ENCODE measurements at regions not wholly inside any gene's neighbourhood (a gene's known extent, or its start where the extent isn't known, plus 50 kb on each side); places are given as distances from the start of the nearest gene placed in this dataset.
"Not testable (repeated sequence)": the region's sequence is repeated elsewhere in the genome, so short reads cannot be mapped to it uniquely, and the experiment has no call there.

- no peak overlapping the region for H3K9ac ChIP-seq (ENCODE audit: low read depth in 1 of 2, low read length in 2 of 2)
- H3K27ac ChIP-seq (ENCODE audit: low read depth, low read length) = no peak overlapping the region
- no peak overlapping the region for H3K4me3 ChIP-seq (ENCODE audit: low read depth in 1 of 2, low read length in 2 of 2)
- peaks cover 6% of the 10 kb centered on the region in 2 donors for H3K9me3 ChIP-seq (ENCODE audit: control insufficient read depth in 1 of 2, low read length in 2 of 2)
- H3K27me3 ChIP-seq (ENCODE audit: control insufficient read depth in 1 of 2, insufficient read depth in 2 of 2, low read length in 2 of 2) = no peaks in the 10 kb centered on the region
- no peaks in the 10 kb centered on the region for H3K36me3 ChIP-seq (ENCODE audit: control insufficient read depth in 1 of 2, insufficient read depth in 2 of 2, low read length in 2 of 2)
- H3K4me1 ChIP-seq (ENCODE audit: control insufficient read depth in 1 of 2, insufficient read depth in 2 of 2, low read length in 2 of 2) = peaks cover 0 to 3% of the 10 kb centered on the region in 2 donors
These were observed 190.8 kb upstream of the MYLIP start for GRCh38 chr6:15938107-15938506.

GRCh38 chr6:15937602-15938001, 191.3 kb upstream of the MYLIP start:
- no peak overlapping the region for H3K27ac ChIP-seq (ENCODE audit: low read depth, low read length)
- no peak overlapping the region for H3K9ac ChIP-seq (ENCODE audit: low read depth in 1 of 2, low read length in 2 of 2)
- H3K36me3 ChIP-seq (ENCODE audit: control insufficient read depth in 1 of 2, insufficient read depth in 2 of 2, low read length in 2 of 2) = no peaks in the 10 kb centered on the region
- peaks cover 6% of the 10 kb centered on the region in 2 donors for H3K9me3 ChIP-seq (ENCODE audit: control insufficient read depth in 1 of 2, low read length in 2 of 2)
- no peak overlapping the region for H3K4me3 ChIP-seq (ENCODE audit: low read depth in 1 of 2, low read length in 2 of 2)
- peaks cover 0 to 3% of the 10 kb centered on the region in 2 donors for H3K4me1 ChIP-seq (ENCODE audit: control insufficient read depth in 1 of 2, insufficient read depth in 2 of 2, low read length in 2 of 2)
- H3K27me3 ChIP-seq (ENCODE audit: control insufficient read depth in 1 of 2, insufficient read depth in 2 of 2, low read length in 2 of 2) = no peaks in the 10 kb centered on the region

GRCh38 chr6:15936503-15936902, 192.4 kb upstream of the MYLIP start:
- Histone ChIP-seq H3K9ac (ENCODE audit: low read depth in 1 of 2, low read length in 2 of 2) (no peak overlapping the region), H3K4me1 (ENCODE audit: control insufficient read depth in 1 of 2, insufficient read depth in 2 of 2, low read length in 2 of 2) (peaks cover 0 to 3% of the 10 kb centered on the region in 2 donors), H3K36me3 (ENCODE audit: control insufficient read depth in 1 of 2, insufficient read depth in 2 of 2, low read length in 2 of 2) (no peaks in the 10 kb centered on the region), H3K4me3 (ENCODE audit: low read depth in 1 of 2, low read length in 2 of 2) (no peak overlapping the region), H3K27me3 (ENCODE audit: control insufficient read depth in 1 of 2, insufficient read depth in 2 of 2, low read length in 2 of 2) (no peaks in the 10 kb centered on the region), H3K9me3 (ENCODE audit: control insufficient read depth in 1 of 2, low read length in 2 of 2) (peaks cover 6% of the 10 kb centered on the region in 2 donors), H3K27ac (ENCODE audit: low read depth, low read length) (no peak overlapping the region)

GRCh38 chr6:15935661-15936060, 193.2 kb upstream of the MYLIP start:
- H3K9me3 ChIP-seq (ENCODE audit: control insufficient read depth in 1 of 2, low read length in 2 of 2) = peaks cover 11 to 12% of the 10 kb centered on the region in 2 donors
- peaks cover 0 to 3% of the 10 kb centered on the region in 2 donors for H3K4me1 ChIP-seq (ENCODE audit: control insufficient read depth in 1 of 2, insufficient read depth in 2 of 2, low read length in 2 of 2)
- no peaks in the 10 kb centered on the region for H3K36me3 ChIP-seq (ENCODE audit: control insufficient read depth in 1 of 2, insufficient read depth in 2 of 2, low read length in 2 of 2)
- no peak overlapping the region for H3K9ac ChIP-seq (ENCODE audit: low read depth in 1 of 2, low read length in 2 of 2)
- no peaks in the 10 kb centered on the region for H3K27me3 ChIP-seq (ENCODE audit: control insufficient read depth in 1 of 2, insufficient read depth in 2 of 2, low read length in 2 of 2)
- no peak overlapping the region for H3K4me3 ChIP-seq (ENCODE audit: low read depth in 1 of 2, low read length in 2 of 2)
- no peak overlapping the region for H3K27ac ChIP-seq (ENCODE audit: low read depth, low read length)

- H3K27me3 ChIP-seq (ENCODE audit: control insufficient read depth in 1 of 2, insufficient read depth in 2 of 2, low read length in 2 of 2); H3K4me3 ChIP-seq (ENCODE audit: low read depth in 1 of 2, low read length in 2 of 2); H3K9me3 ChIP-seq (ENCODE audit: control insufficient read depth in 1 of 2, low read length in 2 of 2); H3K4me1 ChIP-seq (ENCODE audit: control insufficient read depth in 1 of 2, insufficient read depth in 2 of 2, low read length in 2 of 2); H3K9ac ChIP-seq (ENCODE audit: low read depth in 1 of 2, low read length in 2 of 2); H3K27ac ChIP-seq (ENCODE audit: low read depth, low read length); H3K36me3 ChIP-seq (ENCODE audit: control insufficient read depth in 1 of 2, insufficient read depth in 2 of 2, low read length in 2 of 2): not testable (repeated sequence)
These were observed 197.2 kb upstream of the MYLIP start for GRCh38 chr6:15931697-15932096.

- Histone ChIP-seq H3K27me3 (ENCODE audit: control insufficient read depth in 1 of 2, insufficient read depth in 2 of 2, low read length in 2 of 2) (no peaks in the 10 kb centered on the region), H3K4me3 (ENCODE audit: low read depth in 1 of 2, low read length in 2 of 2) (no peak overlapping the region), H3K36me3 (ENCODE audit: control insufficient read depth in 1 of 2, insufficient read depth in 2 of 2, low read length in 2 of 2) (no peaks in the 10 kb centered on the region), H3K4me1 (ENCODE audit: control insufficient read depth in 1 of 2, insufficient read depth in 2 of 2, low read length in 2 of 2) (no peaks in the 10 kb centered on the region), H3K9me3 (ENCODE audit: control insufficient read depth in 1 of 2, low read length in 2 of 2) (peaks cover 6 to 8% of the 10 kb centered on the region in 2 donors), H3K27ac (ENCODE audit: low read depth, low read length) (no peak overlapping the region), H3K9ac (ENCODE audit: low read depth in 1 of 2, low read length in 2 of 2) (no peak overlapping the region)
These were observed 198.7 kb upstream of the MYLIP start for GRCh38 chr6:15930207-15930606.

GRCh38 chr6:15929685-15930084, 199.2 kb upstream of the MYLIP start:
- Histone ChIP-seq H3K27me3 (ENCODE audit: control insufficient read depth in 1 of 2, insufficient read depth in 2 of 2, low read length in 2 of 2) (no peaks in the 10 kb centered on the region), H3K36me3 (ENCODE audit: control insufficient read depth in 1 of 2, insufficient read depth in 2 of 2, low read length in 2 of 2) (no peaks in the 10 kb centered on the region), H3K27ac (ENCODE audit: low read depth, low read length) (no peak overlapping the region), H3K9ac (ENCODE audit: low read depth in 1 of 2, low read length in 2 of 2) (no peak overlapping the region), H3K4me3 (ENCODE audit: low read depth in 1 of 2, low read length in 2 of 2) (no peak overlapping the region), H3K9me3 (ENCODE audit: control insufficient read depth in 1 of 2, low read length in 2 of 2) (peaks cover 6 to 8% of the 10 kb centered on the region in 2 donors), H3K4me1 (ENCODE audit: control insufficient read depth in 1 of 2, insufficient read depth in 2 of 2, low read length in 2 of 2) (no peaks in the 10 kb centered on the region)

- Histone ChIP-seq H3K4me1 (ENCODE audit: control insufficient read depth in 1 of 2, insufficient read depth in 2 of 2, low read length in 2 of 2) (no peaks in the 10 kb centered on the region), H3K27me3 (ENCODE audit: control insufficient read depth in 1 of 2, insufficient read depth in 2 of 2, low read length in 2 of 2) (no peaks in the 10 kb centered on the region), H3K4me3 (ENCODE audit: low read depth in 1 of 2, low read length in 2 of 2) (no peak overlapping the region), H3K9ac (ENCODE audit: low read depth in 1 of 2, low read length in 2 of 2) (no peak overlapping the region), H3K9me3 (ENCODE audit: control insufficient read depth in 1 of 2, low read length in 2 of 2) (peaks cover 6 to 8% of the 10 kb centered on the region in 2 donors), H3K27ac (ENCODE audit: low read depth, low read length) (no peak overlapping the region), H3K36me3 (ENCODE audit: control insufficient read depth in 1 of 2, insufficient read depth in 2 of 2, low read length in 2 of 2) (no peaks in the 10 kb centered on the region)
These were observed 201.2 kb upstream of the MYLIP start for GRCh38 chr6:15927531-15928225.

- Histone ChIP-seq H3K9ac (ENCODE audit: low read depth in 1 of 2, low read length in 2 of 2) (no peak overlapping the region), H3K4me1 (ENCODE audit: control insufficient read depth in 1 of 2, insufficient read depth in 2 of 2, low read length in 2 of 2) (no peaks in the 10 kb centered on the region), H3K27ac (ENCODE audit: low read depth, low read length) (no peak overlapping the region), H3K9me3 (ENCODE audit: control insufficient read depth in 1 of 2, low read length in 2 of 2) (peaks cover 5 to 8% of the 10 kb centered on the region in 2 donors), H3K27me3 (ENCODE audit: control insufficient read depth in 1 of 2, insufficient read depth in 2 of 2, low read length in 2 of 2) (no peaks in the 10 kb centered on the region), H3K4me3 (ENCODE audit: low read depth in 1 of 2, low read length in 2 of 2) (no peak overlapping the region), H3K36me3 (ENCODE audit: control insufficient read depth in 1 of 2, insufficient read depth in 2 of 2, low read length in 2 of 2) (no peaks in the 10 kb centered on the region)
These were observed 202.6 kb upstream of the MYLIP start for GRCh38 chr6:15926256-15926655.

GRCh38 chr6:15924893-15925292, 204.0 kb upstream of the MYLIP start:
- Histone ChIP-seq H3K4me3 (ENCODE audit: low read depth in 1 of 2, low read length in 2 of 2) (no peak overlapping the region), H3K27ac (ENCODE audit: low read depth, low read length) (no peak overlapping the region), H3K27me3 (ENCODE audit: control insufficient read depth in 1 of 2, insufficient read depth in 2 of 2, low read length in 2 of 2) (no peaks in the 10 kb centered on the region)

More at GRCh38 chr6:15924893-15925292, 204.0 kb upstream of the MYLIP start:
- no peaks in the 10 kb centered on the region for H3K4me1 ChIP-seq (ENCODE audit: control insufficient read depth in 1 of 2, insufficient read depth in 2 of 2, low read length in 2 of 2)
- no peak overlapping the region for H3K9ac ChIP-seq (ENCODE audit: low read depth in 1 of 2, low read length in 2 of 2)
- H3K9me3 ChIP-seq (ENCODE audit: control insufficient read depth in 1 of 2, low read length in 2 of 2) = no peaks in the 10 kb centered on the region
- H3K36me3 ChIP-seq (ENCODE audit: control insufficient read depth in 1 of 2, insufficient read depth in 2 of 2, low read length in 2 of 2) = no peaks in the 10 kb centered on the region

All from duodenal mucosa (tissue), 2 donors.